ENCODE measurements at regions not wholly inside any gene's neighbourhood (a gene's known extent, or its start where the extent isn't known, plus 50 kb on each side); places are given as distances from the start of the nearest gene placed in this dataset.

GRCh38 chr16:72400257-72401083 lies 228.5 kb upstream of the PMFBP1 start:
- DNase-seq, result peak; percentile 69

- no peak for DNase-seq
These were observed 227.9 kb upstream of the PMFBP1 start for GRCh38 chr16:72399811-72400210.

- no peak for DNase-seq
These were observed 225.9 kb upstream of the PMFBP1 start for GRCh38 chr16:72397876-72398275.

- DNase-seq, result no peak
These were observed 222.6 kb upstream of the PMFBP1 start for GRCh38 chr16:72394526-72394925.

- no peak for DNase-seq
These were observed 217.8 kb upstream of the PMFBP1 start for GRCh38 chr16:72389791-72390190.

GRCh38 chr16:72388007-72388406 lies 216.1 kb upstream of the PMFBP1 start:
- DNase-seq, result no peak

- no peak for DNase-seq
These were observed 212.7 kb upstream of the PMFBP1 start for GRCh38 chr16:72384651-72385050.

- DNase-seq, result no peak
These were observed 208.3 kb upstream of the PMFBP1 start for GRCh38 chr16:72380283-72380682.

GRCh38 chr16:72373201-72373600 lies 201.2 kb upstream of the PMFBP1 start:
- no peak for DNase-seq

GRCh38 chr16:72372087-72373045 lies 200.4 kb upstream of the PMFBP1 start:
- no peak for DNase-seq

- DNase-seq, result peak; percentile 95
These were observed 199.5 kb upstream of the PMFBP1 start for GRCh38 chr16:72371307-72372086.

GRCh38 chr16:72369274-72369673 lies 197.3 kb upstream of the PMFBP1 start:
- no peak for DNase-seq

- DNase-seq, result no peak
These were observed 195.9 kb upstream of the PMFBP1 start for GRCh38 chr16:72367851-72368250.

GRCh38 chr16:72362973-72363372 lies 191.0 kb upstream of the PMFBP1 start:
- DNase-seq, result no peak

GRCh38 chr16:72362476-72362875 lies 190.5 kb upstream of the PMFBP1 start:
- no peak for DNase-seq

GRCh38 chr16:72357910-72358309 lies 186.0 kb upstream of the PMFBP1 start:
- no peak for DNase-seq

- no peak for DNase-seq
These were observed 183.6 kb upstream of the PMFBP1 start for GRCh38 chr16:72355561-72355960.

- DNase-seq, result no peak
These were observed 177.8 kb upstream of the PMFBP1 start for GRCh38 chr16:72349719-72350118.

- DNase-seq, result no peak
These were observed 161.0 kb upstream of the PMFBP1 start for GRCh38 chr16:72332926-72333325.

GRCh38 chr16:72324578-72324977 lies 152.6 kb upstream of the PMFBP1 start:
- no peak for DNase-seq

GRCh38 chr16:72317446-72317845 lies 145.5 kb upstream of the PMFBP1 start:
- no peak for DNase-seq

- no peak for DNase-seq
These were observed 141.9 kb upstream of the PMFBP1 start for GRCh38 chr16:72313903-72314302.

- no peak for DNase-seq
These were observed 140.9 kb upstream of the PMFBP1 start for GRCh38 chr16:72312828-72313227.

Measured in islet precursor cell (in vitro differentiated cells).